ENCODE measurements at regions not wholly inside any gene's neighbourhood (a gene's known extent, or its start where the extent isn't known, plus 50 kb on each side); places are given as distances from the start of the nearest gene placed in this dataset.

- ChIA-PET POLR2A (no interaction called here), CTCF (no interaction called here)
- Mint-ChIP-seq H3K27me3 (no peaks in the 10 kb centered on the region), H3K4me3 (no peak overlapping the region), H3K36me3 (ENCODE audit: low read depth) (no peaks in the 10 kb centered on the region), H3K27ac (no peak overlapping the region), H3K4me1 (no peaks in the 10 kb centered on the region), H3K9me3 (no peaks in the 10 kb centered on the region)
- DNase-seq = no peak
- TF ChIP-seq CTCF (IDR thresholded peaks at IDR 0.05) = no peak
- intact Hi-C loops (cut with micrococcal nuclease) = no loop called here
- no peak for ATAC-seq (ENCODE audit: low read depth)
Observed at GRCh38 chr10:35912615-35913569, 270.8 kb upstream of the FZD8 start.

- intact Hi-C loops (cut with micrococcal nuclease) = no loop called here
- TF ChIP-seq CTCF (IDR thresholded peaks at IDR 0.05) = no peak
- DNase-seq (no peak), ATAC-seq (ENCODE audit: low read depth) (no peak)
- POLR2A ChIA-PET = no interaction called here
- Mint-ChIP-seq H3K36me3 (ENCODE audit: low read depth) (no peaks in the 10 kb centered on the region), H3K4me1 (no peaks in the 10 kb centered on the region), H3K27ac (no peak overlapping the region), H3K27me3 (no peaks in the 10 kb centered on the region), H3K9me3 (no peaks in the 10 kb centered on the region), H3K4me3 (no peak overlapping the region)
- CTCF ChIA-PET = no interaction called here
Observed at GRCh38 chr10:35911954-35912353, 269.9 kb upstream of the FZD8 start.

GRCh38 chr10:35911233-35911632 is 269.1 kb upstream of the FZD8 start:
- ATAC-seq (ENCODE audit: low read depth) (no peak), DNase-seq (no peak)
- CTCF ChIA-PET = no interaction called here
- H3K4me1 Mint-ChIP-seq = no peaks in the 10 kb centered on the region
- H3K27me3 Mint-ChIP-seq = no peaks in the 10 kb centered on the region
- no peaks in the 10 kb centered on the region for H3K9me3 Mint-ChIP-seq
- H3K36me3 Mint-ChIP-seq (ENCODE audit: low read depth) = no peaks in the 10 kb centered on the region
- no peak overlapping the region for H3K27ac Mint-ChIP-seq
- intact Hi-C loops (cut with micrococcal nuclease) = no loop called here
- H3K4me3 Mint-ChIP-seq = no peak overlapping the region
- POLR2A ChIA-PET = no interaction called here
- no peak for TF ChIP-seq CTCF (IDR thresholded peaks at IDR 0.05)

GRCh38 chr10:35910234-35910633 is 268.1 kb upstream of the FZD8 start:
- no peak overlapping the region for H3K4me3 Mint-ChIP-seq
- H3K36me3 Mint-ChIP-seq (ENCODE audit: low read depth) = no peaks in the 10 kb centered on the region
- no peaks in the 10 kb centered on the region for H3K4me1 Mint-ChIP-seq
- H3K27ac Mint-ChIP-seq = no peak overlapping the region
- no peak for TF ChIP-seq CTCF (IDR thresholded peaks at IDR 0.05)
- intact Hi-C loops (cut with micrococcal nuclease) = no loop called here
- H3K27me3 Mint-ChIP-seq = no peaks in the 10 kb centered on the region
- DNase-seq = no peak
- no peak for ATAC-seq (ENCODE audit: low read depth)
- ChIA-PET CTCF (no interaction called here), POLR2A (no interaction called here)
- H3K9me3 Mint-ChIP-seq = no peaks in the 10 kb centered on the region

GRCh38 chr10:35909121-35909720 is 267.1 kb upstream of the FZD8 start:
- Mint-ChIP-seq H3K36me3 (ENCODE audit: low read depth) (no peaks in the 10 kb centered on the region), H3K4me1 (no peaks in the 10 kb centered on the region), H3K27me3 (no peaks in the 10 kb centered on the region), H3K9me3 (no peaks in the 10 kb centered on the region), H3K27ac (no peak overlapping the region), H3K4me3 (no peak overlapping the region)
- ATAC-seq (ENCODE audit: low read depth) (no peak), DNase-seq (no peak)
- ChIA-PET POLR2A (no interaction called here), CTCF (no interaction called here)
- intact Hi-C loops (cut with micrococcal nuclease) = no loop called here
- TF ChIP-seq CTCF (IDR thresholded peaks at IDR 0.05) = no peak
